Stimulated activated memory B cell treated with anti-CD40 and anti-IgM and Interleukin-4, amounts not matched to agents 10 μg/mL and 1 μg/mL and 100 μg/mL, for 72 hours (primary cell): ENCODE measurements at regions not wholly inside any gene's neighbourhood (a gene's known extent, or its start where the extent isn't known, plus 50 kb on each side); places are given as distances from the start of the nearest gene placed in this dataset.
"Not testable (repeated sequence)": the region's sequence is repeated elsewhere in the genome, so short reads cannot be mapped to it uniquely, and the experiment has no call there.

ENCODE experiments used
- ATAC-seq: fragments of 150-1000 bp; cut with Tn5 transposase; 2 replicates; pipeline ENCODE4 v1.10.0; 2021
- H3K27ac Mint-ChIP-seq: one replicate; pipeline ENCODE4 v1.8.0; 2022; ENCODE audit warnings: mild to moderate bottlenecking, mixed read lengths
- H3K27me3 Mint-ChIP-seq: one replicate; pipeline ENCODE4 v1.8.0; 2022; ENCODE audit warnings: mixed read lengths
- H3K36me3 Mint-ChIP-seq: one replicate; pipeline ENCODE4 v1.8.0; 2022; ENCODE audit warnings: mixed read lengths
- H3K4me1 Mint-ChIP-seq: one replicate; pipeline ENCODE4 v1.8.0; 2022; ENCODE audit warnings: mixed read lengths
- H3K4me3 Mint-ChIP-seq: one replicate; pipeline ENCODE4 v1.8.0; 2022; ENCODE audit warnings: mild to moderate bottlenecking, moderate library complexity, mixed read lengths
- H3K9me3 Mint-ChIP-seq: one replicate; pipeline ENCODE4 v1.8.0; 2022; ENCODE audit warnings: mixed read lengths

DNA sequence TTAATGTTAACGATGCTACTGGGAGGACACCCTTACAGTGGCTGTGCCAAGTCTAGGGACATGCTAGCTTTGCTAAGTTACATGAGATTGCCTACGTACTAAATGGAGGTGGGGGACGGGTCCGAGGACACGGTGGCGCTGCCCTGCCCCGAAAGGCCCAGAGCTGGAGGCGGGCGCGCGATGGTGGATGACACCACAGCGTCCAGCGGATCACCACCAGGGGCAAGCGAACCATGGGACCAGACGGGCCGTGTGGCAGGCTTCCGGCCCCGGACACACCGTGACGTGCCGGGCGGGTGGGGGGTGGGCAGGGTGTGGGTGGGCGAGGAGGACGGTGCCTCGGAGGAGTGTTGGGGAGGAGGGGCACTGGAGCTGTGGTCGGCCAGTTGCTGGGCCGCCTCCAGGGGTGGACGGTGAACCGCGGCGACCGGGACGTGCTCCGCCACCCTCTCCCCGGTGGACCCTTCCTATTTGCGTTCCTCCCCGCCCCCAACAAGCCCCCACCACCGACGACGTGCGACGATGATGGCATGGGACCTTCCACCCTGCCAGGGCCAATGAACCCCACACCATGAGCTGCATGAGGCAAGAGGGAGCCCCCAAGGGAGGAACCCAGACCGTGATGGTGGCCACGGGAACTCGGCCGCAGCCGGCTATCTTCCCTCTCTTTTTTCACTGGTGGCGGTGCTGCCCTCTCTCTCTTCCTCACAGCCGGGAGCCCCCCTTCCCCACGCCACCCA is 773.3 kb upstream of the DEFB115 start:
- H3K4me3 Mint-ChIP-seq, result no peak overlapping the region
- H3K4me1 Mint-ChIP-seq, result no peaks in the 10 kb centered on the region
- H3K27me3 Mint-ChIP-seq, result no peaks in the 10 kb centered on the region
- H3K27ac Mint-ChIP-seq, result no peak overlapping the region
- no peak for ATAC-seq
- H3K36me3 Mint-ChIP-seq, result no peaks in the 10 kb centered on the region
- H3K9me3 Mint-ChIP-seq, result peaks cover 12% of the 10 kb centered on the region

DNA sequence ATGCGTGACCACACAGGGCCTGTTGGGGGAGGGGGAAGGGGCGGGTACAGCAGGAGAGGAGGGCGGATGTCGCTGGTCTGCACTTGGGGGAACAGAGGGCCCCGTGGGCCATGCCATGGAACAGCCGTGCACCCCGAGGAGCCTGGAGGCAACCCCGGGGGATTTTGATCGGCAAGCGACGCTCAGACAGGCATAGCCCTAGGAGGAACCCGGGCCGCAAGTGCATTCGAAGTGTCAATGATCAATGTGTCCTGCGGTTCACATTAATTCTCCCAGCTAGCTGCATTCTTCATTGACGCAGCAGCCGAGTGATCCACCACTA is 772.8 kb upstream of the DEFB115 start:
- Mint-ChIP-seq H3K27me3 (no peaks in the 10 kb centered on the region), H3K9me3 (peaks cover 12% of the 10 kb centered on the region), H3K36me3 (no peaks in the 10 kb centered on the region), H3K27ac (no peak overlapping the region), H3K4me3 (no peak overlapping the region), H3K4me1 (no peaks in the 10 kb centered on the region)
- no peak for ATAC-seq

DNA sequence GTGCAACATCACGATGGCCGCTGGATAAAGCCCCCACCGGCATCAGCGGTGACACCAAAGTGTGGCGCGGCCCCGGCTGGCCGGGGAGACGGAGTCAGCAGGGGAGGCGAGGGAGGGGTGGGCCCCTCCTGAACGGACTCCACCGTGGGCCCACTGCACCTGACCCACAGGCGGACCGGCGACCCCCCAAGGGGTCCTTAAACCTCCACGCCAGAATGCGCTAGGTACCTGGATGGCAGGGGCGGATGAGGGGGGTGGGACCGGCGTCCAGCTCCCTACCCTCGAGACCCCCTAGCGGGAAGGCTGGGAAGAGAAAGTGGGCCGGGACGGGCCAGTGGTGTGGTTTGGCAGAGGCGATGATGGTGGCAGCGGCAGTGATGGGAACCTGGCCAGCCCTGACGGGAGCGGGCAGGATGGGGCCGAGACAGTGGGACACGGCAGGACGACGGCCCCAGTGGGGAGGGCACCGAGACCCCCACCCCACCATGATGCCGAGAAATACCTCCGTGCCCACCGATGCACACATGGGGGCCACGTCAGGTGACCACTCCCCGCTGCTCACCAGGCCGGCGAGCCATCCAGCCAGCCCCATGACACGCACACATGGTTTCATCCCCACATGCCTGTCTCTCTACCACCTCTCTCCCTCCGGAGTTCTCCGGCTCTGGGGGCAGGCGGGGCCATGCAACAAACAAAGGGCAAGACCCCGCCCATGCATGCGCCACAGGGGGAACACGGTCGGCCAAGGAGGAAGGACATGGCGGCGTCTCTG is 771.9 kb upstream of the DEFB115 start:
- peak; percentile 36 for ATAC-seq
- H3K9me3 Mint-ChIP-seq, result peaks cover 11% of the 10 kb centered on the region
- H3K27ac Mint-ChIP-seq, result no peak overlapping the region
- H3K4me1 Mint-ChIP-seq, result no peaks in the 10 kb centered on the region
- H3K4me3 Mint-ChIP-seq, result no peak overlapping the region
- no peaks in the 10 kb centered on the region for H3K36me3 Mint-ChIP-seq
- no peaks in the 10 kb centered on the region for H3K27me3 Mint-ChIP-seq

- ATAC-seq, result no peak
- H3K27ac Mint-ChIP-seq, result no peak overlapping the region
- H3K27me3 Mint-ChIP-seq, result no peaks in the 10 kb centered on the region
- peaks cover 12% of the 10 kb centered on the region for H3K9me3 Mint-ChIP-seq
- H3K36me3 Mint-ChIP-seq, result no peaks in the 10 kb centered on the region
- no peak overlapping the region for H3K4me3 Mint-ChIP-seq
- no peaks in the 10 kb centered on the region for H3K4me1 Mint-ChIP-seq
These were observed 771.4 kb upstream of the DEFB115 start for GRCh38 chr20:30486103-30486478.

GRCh38 chr20:30487461-30487860 is 770.0 kb upstream of the DEFB115 start:
- not testable (repeated sequence) for ATAC-seq, H3K4me1 Mint-ChIP-seq, H3K9me3 Mint-ChIP-seq, H3K36me3 Mint-ChIP-seq, H3K27me3 Mint-ChIP-seq, H3K27ac Mint-ChIP-seq, H3K4me3 Mint-ChIP-seq

DNA sequence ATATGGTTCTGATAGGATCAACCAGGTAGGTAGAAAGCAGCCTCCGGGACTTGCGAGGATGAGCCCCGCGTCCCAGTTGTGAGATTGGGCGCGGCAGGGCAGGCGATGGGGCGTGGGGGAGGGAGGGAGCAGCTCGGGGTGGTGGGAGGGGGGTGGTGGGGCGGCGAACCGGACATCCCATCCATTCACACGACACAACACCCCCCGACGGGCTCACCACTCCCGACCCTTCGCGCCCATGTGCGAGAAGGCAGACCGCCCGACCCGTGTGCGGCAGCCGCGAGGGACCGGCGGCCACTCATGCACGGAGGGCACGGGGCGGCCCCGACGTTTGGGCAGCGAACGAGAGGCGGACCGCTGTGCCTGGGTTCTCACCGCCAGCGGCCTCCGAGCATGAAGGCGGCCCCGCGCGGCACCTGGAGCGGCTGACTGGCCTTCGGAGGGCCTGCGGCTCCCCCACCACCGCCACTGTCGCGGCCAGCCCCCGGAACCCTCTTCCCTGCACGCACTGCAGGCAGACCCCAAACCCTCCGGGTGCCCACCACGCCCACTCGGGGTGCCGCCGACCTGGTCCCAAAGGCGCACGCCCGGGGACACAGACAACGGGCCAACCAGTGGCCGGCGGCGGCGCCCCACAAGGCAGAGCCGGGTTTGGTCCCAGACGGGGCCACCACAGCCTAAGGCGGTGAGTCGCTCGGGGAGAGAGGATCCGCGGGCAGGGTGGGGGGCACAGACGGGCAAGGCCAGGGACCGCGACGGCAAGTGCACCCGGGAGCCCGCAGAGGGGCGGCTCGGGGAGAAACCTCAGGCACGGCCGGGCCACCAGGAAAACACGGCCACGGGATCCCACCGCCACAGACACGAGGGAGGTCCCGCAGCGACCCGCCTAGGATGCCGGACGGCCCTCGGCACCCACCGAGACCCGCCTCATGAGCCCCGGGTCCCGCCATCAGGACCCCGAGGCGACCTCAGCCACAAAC is 769.2 kb upstream of the DEFB115 start:
- Mint-ChIP-seq H3K4me3 (no peak overlapping the region), H3K27ac (no peak overlapping the region), H3K27me3 (no peaks in the 10 kb centered on the region), H3K36me3 (no peaks in the 10 kb centered on the region), H3K4me1 (no peaks in the 10 kb centered on the region), H3K9me3 (peaks cover 7% of the 10 kb centered on the region)
- no peak for ATAC-seq

DNA sequence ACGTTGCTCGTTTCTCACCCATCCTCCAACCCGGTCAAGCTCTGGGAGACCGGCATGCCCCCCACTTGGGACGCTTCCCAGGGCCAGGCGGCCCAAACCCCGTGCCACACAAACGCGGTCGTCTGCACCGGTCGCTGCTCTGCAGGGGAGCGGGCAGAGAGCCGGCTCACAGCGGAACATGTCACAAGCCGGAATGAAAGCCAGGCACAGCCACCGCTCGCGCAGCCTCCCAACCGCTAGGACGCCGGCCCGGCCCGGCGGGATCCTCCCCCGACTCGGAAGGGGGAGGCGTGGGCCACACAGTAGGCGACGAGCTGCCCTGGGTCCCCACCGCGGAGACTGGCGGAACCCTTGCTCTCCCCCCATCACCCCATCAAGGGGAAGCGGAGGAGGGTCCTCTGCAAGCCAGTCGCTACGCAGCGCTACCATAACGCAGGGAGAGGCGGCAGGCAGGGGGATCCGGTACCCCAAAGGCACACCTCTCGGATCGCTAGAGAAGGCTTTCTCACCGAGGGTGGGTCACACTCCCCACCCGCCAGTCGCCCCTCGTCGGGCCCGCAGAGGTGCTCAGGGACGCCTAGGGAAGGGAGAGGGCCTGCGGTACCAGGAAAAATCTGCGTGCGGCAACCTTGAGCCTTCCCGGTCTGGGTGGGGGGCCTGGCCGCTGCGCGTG is 768.4 kb upstream of the DEFB115 start:
- Mint-ChIP-seq H3K27ac (no peak overlapping the region), H3K4me3 (no peak overlapping the region), H3K4me1 (no peaks in the 10 kb centered on the region), H3K36me3 (no peaks in the 10 kb centered on the region), H3K27me3 (no peaks in the 10 kb centered on the region), H3K9me3 (peaks cover 2% of the 10 kb centered on the region)
- no peak for ATAC-seq

DNA sequence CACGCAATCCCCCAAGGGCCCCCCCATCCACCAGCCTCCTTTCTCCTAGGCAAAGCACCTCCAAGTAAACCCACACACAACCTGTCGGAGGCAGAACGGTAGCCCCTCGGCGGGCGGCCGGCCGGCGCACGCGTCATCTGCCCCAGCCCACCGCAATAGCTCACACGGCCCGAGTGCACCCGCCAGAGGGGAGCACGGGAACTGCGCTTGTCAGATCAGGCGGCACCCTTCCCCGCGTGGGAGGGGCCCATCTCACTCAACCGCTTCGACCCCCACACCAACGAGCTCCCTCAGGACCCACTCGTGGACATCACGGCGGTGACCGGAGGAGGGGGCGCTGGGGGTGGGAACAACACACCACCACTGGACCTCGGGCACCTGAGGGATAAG is 767.9 kb upstream of the DEFB115 start:
- H3K27ac Mint-ChIP-seq, result no peak overlapping the region
- no peak for ATAC-seq
- no peaks in the 10 kb centered on the region for H3K27me3 Mint-ChIP-seq
- peaks cover 2% of the 10 kb centered on the region for H3K9me3 Mint-ChIP-seq
- no peaks in the 10 kb centered on the region for H3K4me1 Mint-ChIP-seq
- H3K4me3 Mint-ChIP-seq, result no peak overlapping the region
- H3K36me3 Mint-ChIP-seq, result no peaks in the 10 kb centered on the region

DNA sequence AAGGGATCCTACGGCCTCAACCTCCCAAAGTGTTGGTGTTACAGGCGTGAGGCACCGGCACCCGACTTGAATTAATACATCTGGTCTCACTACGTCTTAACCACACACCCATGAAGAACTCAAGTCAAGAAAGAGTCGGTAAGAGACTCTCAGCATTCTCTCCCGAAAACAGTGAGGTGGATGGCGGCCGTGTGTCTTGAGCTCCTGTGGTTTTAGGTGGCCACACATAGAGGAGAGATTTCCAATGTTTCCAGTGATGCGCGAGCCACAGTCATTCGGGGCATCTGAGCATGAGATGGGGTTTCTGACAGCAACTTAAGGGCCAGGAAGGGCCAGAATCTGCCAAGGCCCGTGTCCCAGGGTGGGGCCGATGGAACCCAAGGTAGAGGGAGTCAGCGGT is 766.4 kb upstream of the DEFB115 start:
- Mint-ChIP-seq H3K36me3 (no peaks in the 10 kb centered on the region), H3K27me3 (no peaks in the 10 kb centered on the region), H3K27ac (no peak overlapping the region), H3K4me3 (no peak overlapping the region), H3K4me1 (no peaks in the 10 kb centered on the region), H3K9me3 (peaks cover 2% of the 10 kb centered on the region)
- no peak for ATAC-seq

DNA sequence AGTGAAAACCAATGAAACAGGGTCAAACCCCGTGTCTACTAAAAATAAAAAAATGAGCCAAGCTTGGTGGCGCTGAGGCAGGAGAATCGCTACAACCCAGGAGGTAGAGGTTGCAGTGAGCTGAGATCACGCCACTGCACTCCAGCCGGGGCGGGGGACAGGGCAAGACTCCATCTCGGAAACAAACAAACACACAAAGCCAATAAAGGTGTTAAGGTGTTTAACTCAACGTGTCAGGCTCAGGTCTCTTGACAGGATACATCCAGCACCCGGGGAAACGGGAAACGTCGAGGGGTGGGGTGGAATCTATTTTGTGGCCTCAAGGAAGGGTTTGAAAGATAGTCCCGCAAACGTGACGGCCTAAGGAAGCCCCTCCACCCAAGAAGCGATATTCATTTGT is 760.8 kb upstream of the DEFB115 start:
- not testable (repeated sequence) for H3K36me3 Mint-ChIP-seq, H3K27me3 Mint-ChIP-seq, H3K9me3 Mint-ChIP-seq, H3K4me3 Mint-ChIP-seq, ATAC-seq, H3K27ac Mint-ChIP-seq, H3K4me1 Mint-ChIP-seq

- not testable (repeated sequence) for H3K36me3 Mint-ChIP-seq, H3K4me3 Mint-ChIP-seq, H3K9me3 Mint-ChIP-seq, ATAC-seq, H3K4me1 Mint-ChIP-seq, H3K27ac Mint-ChIP-seq, H3K27me3 Mint-ChIP-seq
These were observed 760.3 kb upstream of the DEFB115 start for GRCh38 chr20:30497191-30497590.

- H3K36me3 Mint-ChIP-seq, result no peaks in the 10 kb centered on the region
- H3K4me3 Mint-ChIP-seq, result no peak overlapping the region
- no peaks in the 10 kb centered on the region for H3K4me1 Mint-ChIP-seq
- H3K27ac Mint-ChIP-seq, result no peak overlapping the region
- no peaks in the 10 kb centered on the region for H3K27me3 Mint-ChIP-seq
- ATAC-seq, result no peak
- H3K9me3 Mint-ChIP-seq, result no peaks in the 10 kb centered on the region
These were observed 758.3 kb upstream of the DEFB115 start for GRCh38 chr20:30499123-30499522.

GRCh38 chr20:30499716-30500446 is 757.6 kb upstream of the DEFB115 start:
- not testable (repeated sequence) for H3K4me1 Mint-ChIP-seq, ATAC-seq, H3K9me3 Mint-ChIP-seq, H3K27ac Mint-ChIP-seq, H3K36me3 Mint-ChIP-seq, H3K4me3 Mint-ChIP-seq, H3K27me3 Mint-ChIP-seq

DNA sequence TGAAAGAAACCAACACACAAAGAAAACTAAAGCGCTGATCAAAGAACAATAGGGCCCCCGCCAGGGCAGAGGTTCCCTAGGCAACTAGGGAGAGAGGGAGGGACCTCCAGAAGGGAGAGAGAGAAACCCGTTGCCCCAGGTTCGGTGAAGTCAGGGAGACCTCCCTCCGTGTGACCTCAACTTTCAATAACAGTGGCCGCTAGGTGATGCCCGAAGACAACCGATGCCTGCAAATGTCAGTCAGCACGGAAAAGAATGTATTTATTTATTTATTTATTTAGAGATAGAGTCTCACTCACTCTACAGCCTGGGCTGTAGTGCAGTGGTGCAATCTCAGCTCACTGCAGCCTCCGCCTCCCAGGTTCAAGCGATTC is 757.0 kb upstream of the DEFB115 start:
- not testable (repeated sequence) for H3K4me3 Mint-ChIP-seq, H3K9me3 Mint-ChIP-seq, H3K27me3 Mint-ChIP-seq, H3K27ac Mint-ChIP-seq, H3K36me3 Mint-ChIP-seq, ATAC-seq, H3K4me1 Mint-ChIP-seq
